CD14-positive monocyte (primary cell): ENCODE measurements at regions not wholly inside any gene's neighbourhood (a gene's known extent, or its start where the extent isn't known, plus 50 kb on each side); places are given as distances from the start of the nearest gene placed in this dataset.

ENCODE experiments used
- DNase-seq, 3 donors: peaks; one replicate each; pipeline ENCODE4 v3.0.0-alpha.2; 2011 to 2022
- H2AFZ ChIP-seq: 2 replicates; pipeline ENCODE4 v1.6.0; 2012; ENCODE audit warnings: mild to moderate bottlenecking, low read depth, low read length, inconsistent platforms; ENCODE audit not compliant: insufficient read depth, poor library complexity, severe bottlenecking
- H3K27ac ChIP-seq, 2 donors: 1 replicate in 1 of 2; 2 replicates in 1 of 2; pipeline ENCODE4 v1.5.1; 2012 to 2013; ENCODE audit warnings: low read length in 2 of 2, control low read depth in 1 of 2, inconsistent platforms in 1 of 2, low read depth in 1 of 2, mild to moderate bottlenecking in 1 of 2
- H3K27me3 ChIP-seq, 2 donors: one replicate each; pipeline versions ENCODE4 v1.6.0 to v1.6.1; 2011 to 2013; ENCODE audit warnings: low read length in 2 of 2; ENCODE audit not compliant: control insufficient read depth in 2 of 2, insufficient read depth in 2 of 2
- H3K36me3 ChIP-seq, 2 donors: replicated peaks in 1 of 2; 1 replicate in 1 of 2; 2 replicates in 1 of 2; pipeline versions ENCODE4 v1.5.1 to v1.6.1; 2012 to 2013; ENCODE audit warnings: low read length in 2 of 2, control low read depth in 1 of 2, inconsistent platforms in 1 of 2, mild to moderate bottlenecking in 1 of 2; ENCODE audit not compliant: insufficient read depth in 2 of 2, control insufficient read depth in 1 of 2
- H3K4me1 ChIP-seq, 2 donors: 1 replicate in 1 of 2; 2 replicates in 1 of 2; pipeline versions ENCODE4 v1.5.1 to v1.6.1; 2012 to 2013; ENCODE audit warnings: low read length in 2 of 2, control low read depth in 1 of 2, inconsistent platforms in 1 of 2, mild to moderate bottlenecking in 1 of 2, moderate library complexity in 1 of 2; ENCODE audit not compliant: insufficient read depth in 2 of 2, control insufficient read depth in 1 of 2
- H3K4me2 ChIP-seq: replicated peaks from 2 replicates; pipeline ENCODE3; 2012; ENCODE audit warnings: low read length, moderate library complexity, mild to moderate bottlenecking; ENCODE audit not compliant: poor library complexity, severe bottlenecking; ENCODE audit errors: extremely low read depth
- H3K4me3 ChIP-seq, 3 experiments: fragments of 200-600 bp in 1 of 3; sonication (generic) in 1 of 3; replicated peaks in 1 of 3; 1 replicate in 2 of 3; 2 replicates in 1 of 3; pipeline ENCODE4 v1.5.1; 2011 to 2013; ENCODE audit warnings: low read length in 3 of 3, mild to moderate bottlenecking in 3 of 3, control low read depth in 2 of 3, low read depth in 2 of 3, inconsistent platforms in 1 of 3, moderate library complexity in 1 of 3
- H3K79me2 ChIP-seq: 2 replicates; pipeline ENCODE4 v1.6.0; 2012; ENCODE audit warnings: mild to moderate bottlenecking, control low read depth, inconsistent platforms, low read length, moderate library complexity; ENCODE audit not compliant: insufficient read depth
- H3K9ac ChIP-seq: 2 replicates; pipeline ENCODE4 v1.6.0; 2017; ENCODE audit warnings: low read length, mild to moderate bottlenecking; ENCODE audit not compliant: insufficient read depth, poor library complexity, severe bottlenecking
- H3K9me3 ChIP-seq, 2 donors: replicated peaks in 1 of 2; 1 replicate in 1 of 2; 2 replicates in 1 of 2; pipeline versions ENCODE4 v1.5.1 to v1.6.1; 2012 to 2013; ENCODE audit warnings: low read length in 2 of 2, control low read depth in 1 of 2; ENCODE audit not compliant: control insufficient read depth in 1 of 2, insufficient read depth in 1 of 2
- H4K20me1 ChIP-seq: 2 replicates; pipeline ENCODE4 v1.6.0; 2012; ENCODE audit warnings: mild to moderate bottlenecking, low read length, control low read depth, moderate library complexity; ENCODE audit not compliant: insufficient read depth
- H3K27ac Mint-ChIP-seq, 7 donors: one replicate each; pipeline ENCODE4 v1.8.0; 2020; ENCODE audit warnings: mild to moderate bottlenecking in 7 of 7, mixed read lengths in 7 of 7, moderate library complexity in 6 of 7, inconsistent platforms in 2 of 7
- H3K27me3 Mint-ChIP-seq, 3 donors: one replicate each; pipeline ENCODE4 v1.8.0; 2021 to 2022; ENCODE audit warnings: low read depth in 3 of 3, mild to moderate bottlenecking in 3 of 3, mixed read lengths in 3 of 3, moderate library complexity in 3 of 3, inconsistent platforms in 1 of 3
- H3K36me3 Mint-ChIP-seq, 2 donors: one replicate each; pipeline ENCODE4 v1.8.0; 2020; ENCODE audit warnings: mixed read lengths in 2 of 2, inconsistent platforms in 1 of 2, mild to moderate bottlenecking in 1 of 2
- H3K4me1 Mint-ChIP-seq: one replicate; pipeline ENCODE4 v1.8.0; 2020; ENCODE audit warnings: mild to moderate bottlenecking, mixed read lengths
- H3K4me3 Mint-ChIP-seq, 2 donors: one replicate each; pipeline ENCODE4 v1.8.0; 2020; ENCODE audit warnings: mild to moderate bottlenecking in 2 of 2, mixed read lengths in 2 of 2, moderate library complexity in 1 of 2
- H3K9me3 Mint-ChIP-seq, 7 donors: one replicate each; pipeline ENCODE4 v1.8.0; 2020 to 2022; ENCODE audit warnings: mixed read lengths in 7 of 7, mild to moderate bottlenecking in 6 of 7, moderate library complexity in 6 of 7, inconsistent platforms in 2 of 7
- CTCF ChIP-seq: fragments of 200-600 bp; IDR thresholded peaks from one replicate; pipeline ENCODE4 v1.8.0; 2022; ENCODE audit warnings: antibody characterized with exemption, mild to moderate bottlenecking
- WGBS: methylation state at CpG from one replicate; pipeline ENCODE4 v1.1.5; 2013; ENCODE audit warnings: missing lambda C conversion rate; ENCODE audit not compliant: insufficient coverage; 5-methylcytosine and 5-hydroxymethylcytosine counted together
- intact Hi-C, 2 donors: fragments of 100-400 bp; cut with micrococcal nuclease; formaldehyde crosslinking; loops; one replicate each; pipeline versions ENCODE4 v1.15.0 to v1.15.1; 2023

GRCh38 chr14:71238835-71239234 lies 331.6 kb downstream of the PCNX1 start:
- no peak overlapping the region for H3K9ac ChIP-seq
- Mint-ChIP-seq H3K27ac (peak overlapping the region in 1 of 7 donors; percentile 29), H3K36me3 (no peaks in the 10 kb centered on the region), H3K27me3 (no peaks in the 10 kb centered on the region), H3K4me3 (no peak overlapping the region), H3K9me3 (peaks cover 0 to 8% (median 2%) of the 10 kb centered on the region in 7 donors), H3K4me1 (peaks cover 11% of the 10 kb centered on the region)
- no peaks in the 10 kb centered on the region for H3K9me3 ChIP-seq
- intact Hi-C loops = no loop called here
- H2AFZ ChIP-seq = no peak overlapping the region
- no peaks in the 10 kb centered on the region for H4K20me1 ChIP-seq
- no peaks in the 10 kb centered on the region for H3K79me2 ChIP-seq
- peaks cover 4 to 6% of the 10 kb centered on the region in 2 donors for H3K4me1 ChIP-seq
- H3K4me3 ChIP-seq = no peak overlapping the region
- H3K36me3 ChIP-seq = no peaks in the 10 kb centered on the region
- H3K4me2 ChIP-seq = no peak overlapping the region
- DNase-seq = peak in 2 of 3 donors; percentile 17 to 22
- H3K27ac ChIP-seq = no peak overlapping the region
- no CpG with 5 or more reads among the region's 5 CpGs for WGBS
- no peaks in the 10 kb centered on the region for H3K27me3 ChIP-seq
- TF ChIP-seq CTCF = no peak

- Histone ChIP-seq H4K20me1 (no peaks in the 10 kb centered on the region), H3K4me3 (no peak overlapping the region), H3K9me3 (no peaks in the 10 kb centered on the region), H3K9ac (no peak overlapping the region), H3K27ac (no peak overlapping the region), H2AFZ (no peak overlapping the region), H3K4me2 (no peak overlapping the region), H3K4me1 (peaks cover 4 to 6% of the 10 kb centered on the region in 2 donors), H3K79me2 (no peaks in the 10 kb centered on the region), H3K27me3 (no peaks in the 10 kb centered on the region), H3K36me3 (no peaks in the 10 kb centered on the region)
- peaks cover 0 to 8% (median 2%) of the 10 kb centered on the region in 7 donors for H3K9me3 Mint-ChIP-seq
- no peak for TF ChIP-seq CTCF
- peaks cover 11% of the 10 kb centered on the region for H3K4me1 Mint-ChIP-seq
- H3K4me3 Mint-ChIP-seq = no peak overlapping the region
- H3K36me3 Mint-ChIP-seq = no peaks in the 10 kb centered on the region
- WGBS = 59% methylated on average over 4 of the region's 6 CpGs
- no peak overlapping the region for H3K27ac Mint-ChIP-seq
- DNase-seq = no peak
- peaks cover 0 to 2% (median 0%) of the 10 kb centered on the region in 3 donors for H3K27me3 Mint-ChIP-seq
- intact Hi-C loops = no loop called here
Observed at GRCh38 chr14:71240171-71240570, 332.9 kb downstream of the PCNX1 start.
